ENCODE measurements at regions not wholly inside any gene's neighbourhood (a gene's known extent, or its start where the extent isn't known, plus 50 kb on each side); places are given as distances from the start of the nearest gene placed in this dataset.

- Histone ChIP-seq H3K4me1 (replicated peaks in 1 of 2; ENCODE audit: control insufficient read depth in 2 of 2, insufficient read depth in 2 of 2, low read length in 2 of 2) (no peaks in the 10 kb centered on the region), H4K20me1 (replicated peaks; ENCODE audit: control insufficient read depth, insufficient read depth, low read length) (no peaks in the 10 kb centered on the region), H3K9ac (ENCODE audit: insufficient read depth in 1 of 2, low read depth in 2 of 2, low read length in 2 of 2) (no peak overlapping the region), H3K4me3 (no peak overlapping the region), H3K9me1 (ENCODE audit: control insufficient read depth, insufficient read depth, low read length) (no peaks in the 10 kb centered on the region), H3K27ac (ENCODE audit: extremely low read depth, low read depth, low read length) (no peak overlapping the region), H3K36me3 (ENCODE audit: control insufficient read depth, insufficient read depth, low read length) (no peaks in the 10 kb centered on the region), H3K27me3 (ENCODE audit: control insufficient read depth in 2 of 2, insufficient read depth in 2 of 2, low read length in 2 of 2) (no peaks in the 10 kb centered on the region), H3K4me2 (ENCODE audit: insufficient read depth, low read length) (no peak overlapping the region), H3K9me3 (replicated peaks; ENCODE audit: control insufficient read depth, insufficient read depth, low read depth, low read length) (no peaks in the 10 kb centered on the region), H3K79me2 (ENCODE audit: control insufficient read depth, insufficient read depth, low read length) (no peaks in the 10 kb centered on the region), H2AFZ (ENCODE audit: low read depth, low read length) (no peak overlapping the region)
- FAIRE-seq (no peak), ATAC-seq (no peak), DNase-seq (ENCODE audit: extremely low read depth in 1 of 4, low spot score in 3 of 4) (no peak)
- intact Hi-C loops (cut with micrococcal nuclease) (no loop called here), in situ Hi-C loops (cut with MboI) (no loop called here)
- no TSS peak for BruUV-seq (replicated peaks)
- WGBS (ENCODE audit: insufficient coverage, low coverage, missing lambda C conversion rate) = 2% methylated on average over 7 of the region's 7 CpGs
- no peak for TF ChIP-seq ZNF778 (CRISPR knock-in tag; IDR thresholded peaks at IDR 0.05)
- no peak for TF ChIP-seq NKRF (IDR thresholded peaks at IDR 0.05; ENCODE audit: borderline replicate concordance)
- no peak for TF ChIP-seq ZFP1 (CRISPR knock-in tag; IDR thresholded peaks at IDR 0.05)
- TF ChIP-seq ETS2 (tag; IDR thresholded peaks at IDR 0.05; ENCODE audit: borderline replicate concordance, poor library complexity, severe bottlenecking) = no peak
- TF ChIP-seq ESRRA (IDR thresholded peaks at IDR 0.05; ENCODE audit: borderline replicate concordance, low read depth) = no peak
- TF ChIP-seq HDAC8 (tag; IDR thresholded peaks at IDR 0.05) = no peak
- TF ChIP-seq CBX5 (IDR thresholded peaks at IDR 0.05; ENCODE audit: borderline replicate concordance, low read depth) = no peak
- TF ChIP-seq POU5F1 (IDR thresholded peaks at IDR 0.05; ENCODE audit: borderline replicate concordance, low read depth, low read length, partially characterized antibody) = no peak
- TF ChIP-seq ZNF282 (CRISPR knock-in tag; IDR thresholded peaks at IDR 0.05) = no peak
- TF ChIP-seq TCF7 (IDR thresholded peaks at IDR 0.05; ENCODE audit: borderline replicate concordance) = no peak
- no peak for TF ChIP-seq SREBF2 (CRISPR knock-in tag; IDR thresholded peaks at IDR 0.05)
- TF ChIP-seq SNRNP70 (optimal IDR thresholded peaks at IDR 0.05; ENCODE audit: low read depth, low read length) = no peak
- no peak for TF ChIP-seq ZKSCAN3 (CRISPR knock-in tag; IDR thresholded peaks at IDR 0.05)
- ChIA-PET CTCF (ENCODE audit: low intra/inter-chr PET ratio) (no interaction called here), POLR2A (no interaction called here)
These were observed 122.6 kb downstream of the BTBD3 start for GRCh38 chr20:12040261-12040660.
